HEK293T (cell line): ENCODE measurements at regions not wholly inside any gene's neighbourhood (a gene's known extent, or its start where the extent isn't known, plus 50 kb on each side); places are given as distances from the start of the nearest gene placed in this dataset.

Source experiments
- FOXK2 ChIP-seq: fragments of 450-650 bp; IDR thresholded peaks from 2 replicates; pipeline ENCODE4 v1.6.1; 2016; ENCODE audit warnings: mild to moderate bottlenecking
- FOXM1 ChIP-seq: fragments of 450-650 bp; IDR thresholded peaks from 2 replicates; pipeline ENCODE4 v1.6.1; 2017; ENCODE audit warnings: mild to moderate bottlenecking, borderline replicate concordance
- NFRKB ChIP-seq: fragments of 450-650 bp; IDR thresholded peaks from 2 replicates; pipeline ENCODE4 v1.6.1; 2016; ENCODE audit warnings: mild to moderate bottlenecking, moderate library complexity
- SP1 ChIP-seq: fragments of 450-650 bp; IDR thresholded peaks from 2 replicates; pipeline ENCODE4 v1.6.1; 2017

DNA sequence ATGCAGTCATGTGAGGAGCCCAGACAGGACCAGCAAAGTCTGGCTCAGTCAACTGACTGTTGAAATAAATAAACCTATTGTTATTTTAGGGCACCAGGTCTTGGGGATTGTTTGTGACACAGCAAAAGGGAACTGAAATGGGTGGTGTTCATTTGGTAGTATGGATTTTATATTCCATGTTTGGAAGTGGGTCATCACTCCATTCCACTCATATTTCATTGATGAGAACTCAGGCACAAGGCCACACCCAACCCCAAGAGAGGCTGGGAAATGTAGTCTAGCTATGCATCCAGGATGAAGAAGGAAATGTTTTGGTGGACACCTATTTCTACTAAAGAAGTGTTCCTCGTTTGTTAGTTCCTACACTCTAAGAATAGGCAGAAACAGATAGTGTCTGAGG is 64.9 kb upstream of the BTBD3 start:
- TF ChIP-seq SP1 (no peak), FOXK2 (no peak), NFRKB (no peak), FOXM1 (no peak)
